NCI-H226 (cell line): ENCODE measurements at regions not wholly inside any gene's neighbourhood (a gene's known extent, or its start where the extent isn't known, plus 50 kb on each side); places are given as distances from the start of the nearest gene placed in this dataset.

Experiments used
- DNase-seq: peaks from one replicate; pipeline ENCODE4 v3.0.0-alpha.2; 2015

DNA sequence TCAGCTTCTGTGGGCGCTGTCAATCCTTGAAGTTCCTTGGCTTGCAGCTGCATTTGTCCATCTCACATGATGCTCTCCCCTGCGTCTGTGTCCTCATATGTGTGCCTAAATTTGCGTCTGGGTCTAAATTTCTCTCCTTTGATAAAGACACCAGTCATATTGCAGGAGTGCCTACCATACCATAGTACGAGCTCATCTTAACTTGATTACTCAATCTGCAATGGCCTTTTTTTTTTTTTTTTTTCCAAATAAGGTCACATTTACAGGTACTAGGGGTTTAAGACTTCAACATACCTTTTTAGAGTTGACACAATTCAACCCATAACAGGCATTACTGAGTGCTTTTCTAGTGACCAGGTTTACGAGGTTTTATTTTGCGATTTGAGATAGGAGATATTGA lies 233.3 kb upstream of the TBX3 start:
- no peak for DNase-seq

DNA sequence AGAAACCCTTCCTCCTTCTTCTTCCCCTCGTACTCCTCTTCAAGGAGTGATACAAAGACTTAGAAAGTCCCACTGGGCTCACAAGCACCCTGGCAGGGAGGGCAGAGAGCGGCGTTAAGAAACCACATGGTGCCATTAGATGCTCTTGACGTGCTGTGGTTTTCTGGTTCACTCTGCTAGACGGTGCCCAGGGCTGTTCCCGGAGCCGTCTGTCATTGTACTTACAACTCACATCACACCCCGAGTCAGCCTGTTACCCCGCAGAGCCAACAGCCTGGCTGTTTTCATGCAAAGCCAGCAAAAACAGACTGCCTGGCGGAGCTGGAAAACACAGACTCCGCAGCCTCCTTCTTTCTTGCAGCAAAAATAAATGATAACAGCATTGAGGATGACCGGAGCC lies 232.6 kb upstream of the TBX3 start:
- no peak for DNase-seq

DNA sequence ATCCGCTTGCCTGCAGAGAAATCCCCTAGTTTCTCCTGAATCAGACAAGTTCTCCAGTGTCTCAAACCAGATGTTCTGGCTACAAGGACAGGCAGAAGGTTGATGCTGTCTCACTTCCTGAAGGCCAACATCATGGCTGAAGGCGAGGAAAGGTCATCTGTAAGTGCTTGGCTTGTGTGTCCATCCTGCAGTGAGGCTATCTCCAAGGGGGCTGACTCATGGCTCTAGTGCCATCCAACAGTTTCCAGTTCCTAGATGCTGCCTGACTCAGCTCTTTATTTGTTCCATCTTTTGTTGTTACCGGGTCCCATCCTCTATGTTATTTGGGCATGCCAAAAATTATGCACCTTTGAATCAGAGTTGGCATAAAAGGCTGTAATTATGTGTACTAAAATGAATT lies 232.1 kb upstream of the TBX3 start:
- DNase-seq = no peak

DNA sequence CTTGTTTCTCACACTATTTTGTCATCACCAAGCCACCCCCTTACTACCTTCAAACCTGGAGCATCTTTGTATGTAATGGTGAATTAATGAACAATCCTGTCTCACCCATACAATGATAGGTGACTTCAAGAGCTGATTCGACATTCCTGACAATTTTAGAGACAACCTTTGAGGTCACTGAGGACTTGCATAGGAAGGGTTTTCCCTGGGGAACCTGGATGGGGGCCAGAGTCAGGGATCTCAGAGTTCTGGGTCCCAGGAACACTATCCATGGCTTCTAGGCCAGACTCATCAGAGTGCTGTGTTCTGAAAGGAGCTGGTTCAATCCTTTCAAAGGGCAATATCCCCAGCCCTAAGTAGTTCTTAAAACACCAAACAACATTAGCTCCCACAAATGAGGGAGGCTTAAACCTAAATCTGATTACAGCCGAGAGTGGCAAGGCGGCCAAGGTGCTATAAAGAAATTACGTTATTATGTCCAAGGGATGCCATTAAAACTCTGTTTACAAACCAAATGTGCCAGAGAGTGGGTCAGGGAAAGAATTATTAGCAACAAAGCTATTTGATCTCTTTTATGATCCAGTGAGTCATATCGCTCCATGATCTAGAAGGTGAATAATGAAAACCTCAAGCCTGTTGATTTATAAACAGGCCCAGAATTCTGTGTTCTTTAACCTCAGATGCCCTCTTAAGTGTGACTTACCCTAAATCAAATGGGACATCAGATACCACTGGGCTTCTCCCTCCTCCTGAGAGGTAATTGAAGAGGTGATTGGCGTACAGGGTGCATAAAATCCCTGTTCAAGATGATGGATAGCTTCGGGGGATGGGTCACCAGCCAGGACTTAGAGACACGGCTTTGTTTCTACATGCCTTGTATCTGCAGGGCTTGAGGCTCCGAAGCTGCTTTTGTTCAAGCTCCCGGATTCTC lies 230.2 kb upstream of the TBX3 start:
- DNase-seq = no peak

DNA sequence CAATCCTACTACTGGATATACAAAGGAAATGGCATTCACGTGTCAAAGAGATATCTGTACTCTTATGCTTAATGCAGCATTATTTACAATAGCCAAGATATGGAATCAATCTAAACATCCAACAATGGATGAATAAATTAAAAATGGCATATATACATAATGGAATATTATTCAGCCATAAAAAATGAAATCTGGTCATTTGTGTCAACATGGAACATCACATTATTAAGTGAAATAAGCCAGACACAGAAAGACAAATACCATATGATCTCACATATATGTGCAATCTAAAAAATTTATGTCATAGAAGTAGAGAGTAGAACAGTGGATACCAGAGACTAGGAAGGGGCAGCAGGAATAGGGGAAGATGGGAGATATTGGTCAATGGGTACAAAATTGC lies 228.8 kb upstream of the TBX3 start:
- no peak for DNase-seq

DNA sequence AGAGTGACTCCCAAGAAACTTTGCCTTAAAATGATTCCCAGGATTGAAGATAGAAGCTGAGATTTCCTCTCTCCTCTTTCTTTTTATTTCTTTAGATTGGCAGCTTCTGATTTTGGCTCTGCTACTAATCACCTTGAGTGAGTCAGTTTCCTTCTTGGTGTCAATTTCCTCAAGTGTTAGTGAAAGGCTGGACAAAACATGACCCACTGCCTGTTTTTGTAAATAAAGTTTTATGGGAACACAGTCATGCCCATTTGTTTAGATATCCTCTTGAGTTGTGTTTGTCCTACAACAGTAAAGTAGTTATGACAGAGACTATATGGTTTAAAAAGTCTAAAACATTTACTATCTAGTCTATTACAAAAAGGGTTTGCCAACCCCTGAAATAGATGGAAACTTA lies 227.2 kb upstream of the TBX3 start:
- no peak for DNase-seq

DNA sequence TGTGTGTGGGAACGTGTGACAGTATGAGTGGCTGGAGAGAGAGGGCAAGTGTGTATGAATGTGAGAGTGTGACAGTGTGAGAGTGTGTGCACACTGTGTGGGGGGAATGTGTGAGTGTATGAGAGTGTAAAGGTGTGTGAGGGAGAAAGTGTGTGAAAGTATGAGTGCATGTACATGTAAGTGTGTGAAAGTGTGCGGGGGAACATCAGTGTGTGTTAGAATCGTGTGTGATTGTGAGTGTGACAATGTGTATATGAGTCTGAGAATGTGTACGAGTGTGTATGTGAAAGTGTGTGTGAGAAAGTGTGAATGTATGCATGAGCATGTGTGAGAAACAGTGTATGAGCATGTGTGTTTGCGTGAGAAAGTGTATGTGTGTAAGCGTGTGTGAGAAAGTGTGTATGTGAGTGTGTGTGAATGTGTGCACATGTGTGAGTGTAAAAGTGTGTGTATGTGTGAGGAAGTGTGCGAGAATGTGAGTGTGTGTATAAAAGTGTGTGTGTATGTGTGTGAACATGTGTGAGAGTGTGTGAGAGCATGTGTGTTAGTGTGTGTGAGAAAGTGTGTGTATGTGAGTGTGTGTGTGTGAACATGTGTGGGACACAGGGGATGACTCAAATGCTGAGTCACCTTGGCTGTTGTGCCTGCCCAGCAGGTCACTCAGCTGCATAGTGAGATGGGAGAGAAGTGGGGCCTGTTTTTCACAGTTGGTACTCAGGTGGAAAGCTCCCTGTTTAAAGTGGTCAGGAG lies 220.5 kb upstream of the TBX3 start:
- DNase-seq = no peak

DNA sequence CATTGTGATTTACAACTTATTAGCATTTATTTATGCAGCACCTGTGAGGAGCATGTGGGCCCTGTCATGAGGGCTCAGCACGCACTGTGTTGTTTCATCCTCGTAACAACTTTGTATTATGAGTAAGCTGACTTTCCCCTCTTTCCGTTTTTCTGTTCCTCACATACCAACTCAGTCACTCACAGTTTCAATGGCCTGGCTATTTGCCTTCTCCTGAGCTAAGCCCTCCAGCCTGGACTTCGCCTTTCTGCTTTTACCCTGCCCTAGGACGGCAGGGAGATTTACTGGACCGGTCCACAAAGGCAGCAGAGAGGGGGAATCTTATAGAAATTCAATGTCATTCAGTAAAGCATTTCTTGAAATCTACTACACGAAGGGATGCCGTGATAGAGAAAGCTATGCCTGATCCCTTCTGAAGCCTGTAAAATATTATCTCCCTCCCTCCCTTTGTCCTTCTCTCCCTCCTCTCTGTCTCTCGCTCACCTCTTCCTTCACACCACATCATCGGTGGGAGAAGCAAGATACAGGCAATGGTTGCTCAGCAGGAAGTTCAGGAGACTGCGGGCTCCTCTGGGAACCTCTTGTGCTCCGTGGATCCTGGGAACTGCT lies 219.2 kb upstream of the TBX3 start:
- DNase-seq = no peak

DNA sequence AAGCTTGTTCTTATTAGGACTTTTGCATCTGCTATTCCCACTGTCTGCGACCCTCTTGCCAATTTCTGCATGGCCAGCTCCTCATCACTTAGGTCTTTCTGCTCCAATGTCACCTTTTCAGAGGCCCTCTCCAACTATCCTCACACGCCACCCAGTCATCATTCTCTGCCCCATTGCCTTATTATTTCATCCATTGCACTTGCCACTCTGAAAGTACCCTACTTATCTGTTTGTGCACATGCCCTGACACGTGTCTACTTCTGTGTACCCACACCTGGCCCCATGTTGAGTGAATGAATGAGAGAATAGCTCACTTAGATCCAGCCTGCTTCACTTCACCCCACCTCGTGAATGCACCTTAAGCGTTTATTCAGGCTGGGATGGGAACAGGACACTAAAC lies 218.7 kb upstream of the TBX3 start:
- DNase-seq = no peak

DNA sequence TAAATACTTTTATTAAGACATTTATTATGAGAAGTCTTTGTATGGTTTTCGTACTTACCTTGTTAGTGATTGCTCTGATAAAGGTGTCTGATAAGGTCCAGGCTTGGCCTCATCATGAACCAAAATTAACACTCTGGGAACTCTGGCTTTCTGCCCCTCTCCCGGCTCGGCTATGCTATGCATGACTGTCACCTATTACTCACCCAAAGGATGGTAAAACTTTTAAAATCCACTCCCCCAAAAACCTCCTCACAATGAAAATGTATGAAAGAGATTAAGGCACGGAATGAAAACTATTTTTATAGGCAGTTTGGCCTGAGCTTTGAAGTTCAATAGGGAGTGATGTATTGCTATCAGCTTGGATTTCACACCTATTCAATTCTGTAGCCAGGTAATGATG lies 217.3 kb upstream of the TBX3 start:
- no peak for DNase-seq

DNA sequence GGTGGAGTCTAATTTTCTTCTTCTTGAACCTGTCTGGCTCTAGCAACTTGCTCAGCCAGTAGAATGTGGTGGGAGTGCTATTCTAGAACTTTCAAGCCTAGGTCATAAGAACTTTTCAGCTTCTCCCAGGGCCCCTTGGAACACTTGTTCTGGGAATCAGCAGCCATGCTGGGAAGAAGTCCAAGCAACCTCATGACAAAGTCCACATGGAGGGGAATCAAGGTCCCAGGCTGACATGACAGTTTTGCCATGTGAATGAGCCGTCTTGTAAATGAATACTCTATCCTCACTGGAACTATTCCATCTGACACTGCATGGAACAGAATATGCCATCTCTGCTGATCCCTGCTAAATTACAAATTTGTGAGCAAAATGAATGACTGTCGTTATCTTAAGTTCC lies 214.2 kb upstream of the TBX3 start:
- DNase-seq = no peak

DNA sequence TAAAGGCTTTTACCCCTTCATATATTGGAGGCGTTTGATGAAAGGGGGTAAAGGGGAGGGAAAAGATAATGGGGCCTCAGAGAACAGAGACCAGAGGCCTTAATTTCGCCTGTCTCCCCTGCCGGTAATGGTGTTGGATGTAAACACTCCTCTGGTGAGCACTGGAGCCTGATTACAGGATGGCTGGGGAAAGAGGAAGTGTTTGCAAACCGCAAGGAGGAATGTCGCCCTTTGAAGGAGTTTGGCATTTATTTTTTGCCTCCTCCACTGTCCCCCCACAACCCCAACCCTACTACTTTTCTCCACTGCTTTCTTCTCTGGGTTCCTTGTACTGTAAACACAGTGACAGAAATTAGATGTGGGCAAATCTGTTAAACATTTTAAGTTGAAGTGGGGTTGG lies 211.9 kb upstream of the TBX3 start:
- DNase-seq = no peak

DNA sequence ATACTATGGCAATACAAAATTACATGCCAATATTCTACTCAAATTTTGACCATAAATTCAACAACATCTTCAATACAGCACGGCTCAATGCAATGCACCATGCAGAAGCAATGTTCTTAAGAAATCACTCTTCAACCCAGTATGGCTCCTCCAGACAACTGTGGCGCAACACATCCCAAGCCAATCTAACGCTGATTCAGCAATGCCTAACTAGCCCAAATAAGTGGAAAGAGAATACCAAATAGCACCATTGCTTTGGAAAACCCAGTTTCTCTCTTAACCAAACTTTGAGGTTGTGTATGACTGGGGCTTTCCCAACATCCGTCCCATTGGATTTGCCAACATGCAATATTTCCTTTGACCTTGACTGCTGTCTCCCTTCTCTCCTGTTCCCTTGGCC lies 211.1 kb upstream of the TBX3 start:
- DNase-seq = no peak

DNA sequence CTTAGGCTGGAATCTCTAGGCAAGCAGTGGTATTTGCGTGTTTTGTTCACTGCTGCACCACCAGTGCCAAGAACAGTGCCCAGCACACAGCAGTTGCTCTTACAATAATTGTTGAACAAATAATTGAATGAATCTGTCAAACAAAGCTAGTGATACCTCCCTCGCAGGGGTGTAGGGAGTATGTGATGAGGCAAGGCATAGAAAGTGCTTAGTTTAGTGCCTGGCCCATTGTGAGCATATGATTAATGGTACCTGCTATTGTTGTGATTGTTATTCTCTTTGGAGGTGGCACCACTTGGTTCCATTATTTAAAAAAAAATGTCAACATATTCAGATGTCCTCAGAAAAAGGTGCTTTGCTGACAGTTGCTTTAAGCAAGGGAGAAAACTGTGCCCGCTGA lies 210.1 kb upstream of the TBX3 start:
- no peak for DNase-seq

DNA sequence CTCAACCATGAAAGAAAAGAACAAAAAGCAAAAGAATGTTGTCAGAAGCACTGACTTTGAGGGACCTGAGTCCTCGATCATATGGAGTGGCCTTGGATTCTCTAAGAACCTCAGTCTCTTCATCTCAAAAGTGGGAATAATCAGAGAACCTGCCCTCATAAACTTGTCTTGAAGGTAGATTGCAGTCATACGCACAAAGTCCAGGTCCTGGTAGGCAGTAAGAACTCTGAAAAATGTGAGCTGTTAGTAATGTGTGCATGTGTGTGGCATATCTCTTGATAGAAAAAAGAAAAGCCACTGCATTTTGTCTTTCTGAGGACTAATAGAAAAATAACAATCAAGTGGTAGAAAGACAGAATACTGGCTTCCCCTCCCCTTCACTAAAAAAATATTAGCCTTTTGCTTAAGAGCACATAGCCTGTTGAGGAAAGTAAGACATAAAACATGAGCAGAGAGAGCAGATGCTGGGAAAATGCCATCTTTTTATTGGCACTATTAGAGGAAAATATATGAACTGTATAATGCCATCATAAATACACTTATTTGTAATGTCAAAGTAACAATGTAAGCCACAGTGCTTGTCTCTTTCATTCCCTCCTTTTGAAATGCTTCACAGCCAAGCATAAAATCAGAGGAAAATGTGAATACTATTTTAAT lies 205.1 kb upstream of the TBX3 start:
- DNase-seq = no peak

DNA sequence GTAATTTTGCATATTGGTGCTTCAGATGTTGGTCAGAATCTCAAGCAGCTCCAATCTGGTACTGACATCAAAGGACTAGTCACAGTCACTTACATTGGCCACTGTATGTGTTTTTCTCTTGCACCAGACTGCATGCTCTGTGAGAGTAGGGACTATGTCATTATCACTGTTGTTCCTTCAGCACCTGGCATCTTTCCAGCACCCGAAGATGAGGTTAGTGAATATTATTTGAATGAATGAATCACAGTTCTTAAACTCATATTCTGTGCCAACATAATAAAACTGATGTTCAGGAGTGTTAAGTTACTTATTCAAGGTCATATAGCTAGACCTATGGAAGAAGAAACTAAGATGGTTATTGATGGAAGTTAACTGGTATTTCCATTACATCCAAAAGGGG lies 204.5 kb upstream of the TBX3 start:
- no peak for DNase-seq

DNA sequence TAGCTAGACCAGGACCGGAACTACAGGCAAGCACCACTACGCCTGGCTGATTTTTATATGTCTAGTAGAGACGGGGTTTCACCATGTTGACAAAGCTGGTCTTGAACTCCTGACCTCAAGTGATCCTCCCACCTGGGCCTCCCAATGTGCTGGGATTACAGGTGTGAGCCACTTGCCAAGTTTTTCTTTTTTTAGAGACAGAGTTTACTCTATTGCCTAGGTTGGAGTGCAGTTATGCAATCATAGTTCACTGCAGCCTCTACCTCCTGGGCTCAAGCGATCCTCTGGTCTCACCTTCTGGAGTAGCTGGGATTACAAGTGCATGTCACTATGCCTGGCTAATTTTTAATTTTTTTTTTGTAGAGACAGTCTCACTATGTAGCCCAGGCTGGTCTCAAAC lies 201.5 kb upstream of the TBX3 start:
- no peak for DNase-seq

DNA sequence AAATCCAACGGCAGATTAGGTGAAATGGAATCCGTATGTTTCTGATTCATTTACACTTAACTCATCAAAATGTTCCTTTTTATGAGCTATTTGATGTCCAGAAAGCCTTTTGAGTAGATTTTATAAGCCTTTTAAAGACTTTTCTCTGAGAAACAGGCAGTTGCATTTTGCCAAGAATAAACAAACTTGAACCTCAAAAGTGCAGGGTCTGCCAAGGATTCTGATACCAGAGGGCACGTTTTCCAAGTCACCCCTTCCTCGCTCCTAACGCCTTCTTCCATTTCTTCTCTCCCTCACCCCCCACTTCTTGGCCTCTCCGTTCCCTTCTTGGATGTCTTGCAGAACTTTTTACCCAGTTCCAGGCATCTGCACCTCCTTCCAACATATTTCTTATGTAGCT lies 200.6 kb upstream of the TBX3 start:
- no peak for DNase-seq

DNA sequence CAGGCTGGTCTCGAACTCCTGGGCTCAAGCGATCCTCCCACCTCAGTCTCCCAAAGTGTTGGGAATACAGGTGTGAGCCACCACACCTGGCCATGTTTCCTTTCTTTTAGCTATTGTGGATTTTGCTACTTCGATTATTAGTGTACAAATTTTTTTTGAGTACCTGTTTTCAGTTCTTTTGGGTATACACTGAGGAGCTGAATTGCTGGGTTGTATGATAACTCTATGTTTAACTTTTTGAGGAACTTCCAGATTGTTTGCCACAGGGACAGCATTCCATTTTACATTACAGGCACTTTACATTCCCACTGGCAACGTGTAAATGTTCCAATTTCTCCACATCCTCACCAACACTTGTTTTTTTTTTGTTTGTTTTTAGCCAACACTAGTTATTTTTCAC lies 198.1 kb upstream of the TBX3 start:
- DNase-seq = no peak

DNA sequence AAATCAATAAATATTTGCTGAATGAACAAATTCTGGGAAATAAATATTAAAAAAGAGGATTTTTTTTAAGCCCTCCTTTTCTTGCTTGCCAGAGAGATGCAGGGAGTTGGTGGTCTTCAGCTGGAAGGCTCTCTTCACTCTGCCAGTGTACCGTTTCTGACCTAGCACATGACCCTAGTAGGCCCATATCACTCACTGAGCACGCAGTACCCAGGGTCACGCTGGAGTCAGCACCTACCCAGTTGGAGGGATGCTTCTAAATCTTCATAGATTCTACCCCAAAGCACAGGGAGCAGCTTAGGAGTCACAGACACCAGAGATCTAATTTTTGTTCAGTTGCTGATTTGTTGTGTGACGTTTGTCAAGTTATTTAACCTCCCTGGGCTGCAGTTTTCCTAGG lies 195.4 kb upstream of the TBX3 start:
- no peak for DNase-seq

DNA sequence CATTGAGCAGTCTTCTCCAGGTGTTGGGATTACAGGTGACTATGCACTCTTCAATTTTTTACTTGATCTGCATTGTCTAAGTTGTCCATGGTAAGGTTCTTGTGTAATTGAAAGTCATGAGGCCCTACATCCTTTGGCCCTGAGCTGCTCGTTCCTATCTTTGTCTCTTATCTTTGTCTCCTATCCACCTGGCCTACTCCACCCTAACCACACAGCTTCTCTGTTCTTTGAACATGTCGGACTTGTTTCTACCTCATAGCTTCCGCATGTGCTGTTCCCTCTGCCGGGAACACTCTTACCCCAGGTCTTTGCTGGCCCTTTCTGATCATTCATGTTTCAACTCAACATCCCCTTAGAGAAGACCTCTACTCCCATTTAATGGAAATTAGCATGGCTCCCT lies 194.8 kb upstream of the TBX3 start:
- DNase-seq = no peak

DNA sequence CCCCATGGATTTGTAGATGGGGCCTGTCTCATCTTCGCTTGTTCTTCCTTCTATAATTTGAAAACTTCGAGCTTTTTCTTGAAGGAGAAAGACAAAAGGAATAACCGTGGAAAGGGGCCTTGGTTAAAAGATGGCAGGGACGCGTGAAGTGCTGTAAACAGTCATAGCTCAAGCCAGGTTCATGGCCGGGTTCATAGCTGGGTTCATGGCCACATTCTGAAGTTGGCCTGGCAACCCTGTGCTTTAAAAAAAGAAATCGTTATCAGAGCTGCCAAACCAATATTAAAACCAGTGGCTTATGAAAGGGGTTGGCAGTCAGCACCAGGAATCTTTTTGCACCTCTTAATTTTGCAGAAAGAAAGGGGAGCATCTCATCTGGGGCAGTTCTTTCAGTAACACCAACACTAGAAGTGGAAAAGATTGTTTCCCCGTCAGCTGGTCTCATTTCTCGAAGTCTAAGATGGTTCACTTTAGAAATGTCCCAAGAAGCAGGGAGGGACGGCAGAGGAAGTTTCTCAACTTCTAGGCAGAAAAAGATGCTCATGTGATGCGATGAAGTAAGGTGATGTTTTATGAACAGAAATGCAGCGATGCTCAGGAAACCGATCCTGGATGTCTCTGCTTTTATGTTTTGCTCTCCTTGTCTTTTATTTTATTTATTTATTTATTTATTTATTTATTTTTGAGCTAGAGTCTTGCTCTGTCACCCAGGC lies 193.1 kb upstream of the TBX3 start:
- no peak for DNase-seq

DNA sequence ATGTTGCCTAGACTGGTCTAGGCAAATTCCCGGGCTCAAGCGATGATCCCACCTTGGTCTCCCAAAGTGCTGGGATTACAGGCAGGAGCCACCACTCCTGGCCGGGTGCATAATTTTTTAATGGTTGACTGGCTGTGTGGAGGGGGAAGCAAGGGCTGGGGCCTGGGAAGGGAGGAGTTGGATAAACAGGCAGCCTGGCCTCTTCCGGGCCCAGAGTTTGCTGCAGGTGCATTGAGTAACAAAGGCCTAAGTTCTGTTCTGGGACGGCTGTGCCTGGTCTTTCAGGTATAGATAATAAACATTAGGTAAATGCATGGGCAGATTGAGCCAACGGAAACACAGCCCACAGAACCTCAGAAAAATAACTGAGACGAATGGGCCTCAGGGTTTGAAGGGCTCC lies 191.3 kb upstream of the TBX3 start:
- no peak for DNase-seq
